Activated CD4-positive, alpha-beta memory T cell treated with anti-CD3 and anti-CD28 coated beads, Interleukin-2, amount 10 ng/mL, durations not matched to agents 7 days and 5 days (primary cell): ENCODE measurements at regions not wholly inside any gene's neighbourhood (a gene's known extent, or its start where the extent isn't known, plus 50 kb on each side); places are given as distances from the start of the nearest gene placed in this dataset.

Experiments
- CTCF ChIA-PET: fragments of 350-600 bp; sonication (Branson Sonifier 250); formaldehyde crosslinking; loops from one replicate; lab custom pipeline; 2021; ENCODE audit warnings: antibody characterized with exemption, inconsistent platforms; lab: Charles Lee
- POLR2A ChIA-PET: fragments of 350-600 bp; sonication (Branson Sonifier 250); formaldehyde crosslinking; loops from one replicate; lab custom pipeline; 2021; ENCODE audit warnings: antibody characterized with exemption; lab: Charles Lee
- DNase-seq: peaks from one replicate; pipeline ENCODE4 v3.0.0-alpha.2; 2020
- H3K27ac Mint-ChIP-seq: one replicate; pipeline ENCODE4 v1.8.0; 2021; ENCODE audit warnings: mild to moderate bottlenecking, mixed read lengths
- H3K27me3 Mint-ChIP-seq: one replicate; pipeline ENCODE4 v1.8.0; 2021; ENCODE audit warnings: mixed read lengths
- H3K36me3 Mint-ChIP-seq: one replicate; pipeline ENCODE4 v1.8.0; 2021; ENCODE audit warnings: low read depth, mixed read lengths
- H3K4me1 Mint-ChIP-seq: one replicate; pipeline ENCODE4 v1.8.0; 2021; ENCODE audit warnings: mixed read lengths
- H3K4me3 Mint-ChIP-seq: one replicate; pipeline ENCODE4 v1.8.0; 2021; ENCODE audit warnings: mild to moderate bottlenecking, mixed read lengths
- H3K9me3 Mint-ChIP-seq: one replicate; pipeline ENCODE4 v1.8.0; 2021; ENCODE audit warnings: mixed read lengths

- Mint-ChIP-seq H3K9me3 (no peaks in the 10 kb centered on the region), H3K4me1 (no peaks in the 10 kb centered on the region), H3K27ac (no peak overlapping the region), H3K27me3 (no peaks in the 10 kb centered on the region), H3K4me3 (no peak overlapping the region), H3K36me3 (no peaks in the 10 kb centered on the region)
- ChIA-PET POLR2A (no interaction called here), CTCF (no interaction called here)
- no peak for DNase-seq
Observed at GRCh38 chr21:16342932-16343331, 613.1 kb downstream of the USP25 start.

GRCh38 chr21:16343776-16344175, 614.0 kb downstream of the USP25 start:
- no peaks in the 10 kb centered on the region for H3K9me3 Mint-ChIP-seq
- H3K36me3 Mint-ChIP-seq, result no peaks in the 10 kb centered on the region
- no peaks in the 10 kb centered on the region for H3K4me1 Mint-ChIP-seq
- DNase-seq, result no peak
- no peak overlapping the region for H3K4me3 Mint-ChIP-seq
- no peak overlapping the region for H3K27ac Mint-ChIP-seq
- POLR2A ChIA-PET, result no interaction called here
- no peaks in the 10 kb centered on the region for H3K27me3 Mint-ChIP-seq
- CTCF ChIA-PET, result interaction anchor here (1.0 kb wide), 1 partner anchor 12 kb away, joined by 4 read pairs; no protein-coding TSS in a partner anchor

GRCh38 chr21:16345757-16346156, 616.0 kb downstream of the USP25 start:
- H3K36me3 Mint-ChIP-seq, result no peaks in the 10 kb centered on the region
- no peaks in the 10 kb centered on the region for H3K27me3 Mint-ChIP-seq
- CTCF ChIA-PET, result no interaction called here
- DNase-seq, result no peak
- POLR2A ChIA-PET, result no interaction called here
- no peak overlapping the region for H3K4me3 Mint-ChIP-seq
- no peaks in the 10 kb centered on the region for H3K9me3 Mint-ChIP-seq
- H3K27ac Mint-ChIP-seq, result no peak overlapping the region
- H3K4me1 Mint-ChIP-seq, result no peaks in the 10 kb centered on the region

- H3K9me3 Mint-ChIP-seq, result no peaks in the 10 kb centered on the region
- H3K27me3 Mint-ChIP-seq, result no peaks in the 10 kb centered on the region
- H3K4me1 Mint-ChIP-seq, result no peaks in the 10 kb centered on the region
- no peak overlapping the region for H3K27ac Mint-ChIP-seq
- H3K36me3 Mint-ChIP-seq, result no peaks in the 10 kb centered on the region
- CTCF ChIA-PET, result no interaction called here
- H3K4me3 Mint-ChIP-seq, result no peak overlapping the region
- POLR2A ChIA-PET, result no interaction called here
- no peak for DNase-seq
Observed at GRCh38 chr21:16347223-16347622, 617.4 kb downstream of the USP25 start.

- H3K27ac Mint-ChIP-seq, result no peak overlapping the region
- no peaks in the 10 kb centered on the region for H3K9me3 Mint-ChIP-seq
- CTCF ChIA-PET, result no interaction called here
- H3K36me3 Mint-ChIP-seq, result no peaks in the 10 kb centered on the region
- H3K27me3 Mint-ChIP-seq, result no peaks in the 10 kb centered on the region
- POLR2A ChIA-PET, result no interaction called here
- H3K4me3 Mint-ChIP-seq, result no peak overlapping the region
- H3K4me1 Mint-ChIP-seq, result no peaks in the 10 kb centered on the region
- no peak for DNase-seq
Observed at GRCh38 chr21:16353764-16354163, 624.0 kb downstream of the USP25 start.

GRCh38 chr21:16357994-16358393, 628.2 kb downstream of the USP25 start:
- H3K9me3 Mint-ChIP-seq, result peaks cover 5% of the 10 kb centered on the region
- CTCF ChIA-PET, result no interaction called here
- no peak overlapping the region for H3K27ac Mint-ChIP-seq
- H3K4me3 Mint-ChIP-seq, result no peak overlapping the region
- DNase-seq, result no peak
- H3K27me3 Mint-ChIP-seq, result no peaks in the 10 kb centered on the region
- POLR2A ChIA-PET, result no interaction called here
- no peaks in the 10 kb centered on the region for H3K36me3 Mint-ChIP-seq
- no peaks in the 10 kb centered on the region for H3K4me1 Mint-ChIP-seq

- no peaks in the 10 kb centered on the region for H3K27me3 Mint-ChIP-seq
- CTCF ChIA-PET, result no interaction called here
- H3K9me3 Mint-ChIP-seq, result peaks cover 5% of the 10 kb centered on the region
- no peaks in the 10 kb centered on the region for H3K4me1 Mint-ChIP-seq
- POLR2A ChIA-PET, result no interaction called here
- no peak overlapping the region for H3K27ac Mint-ChIP-seq
- no peak overlapping the region for H3K4me3 Mint-ChIP-seq
- no peak for DNase-seq
- H3K36me3 Mint-ChIP-seq, result no peaks in the 10 kb centered on the region
Observed at GRCh38 chr21:16358784-16359183, 629.0 kb downstream of the USP25 start.

GRCh38 chr21:16363100-16363499, 633.3 kb downstream of the USP25 start:
- no peaks in the 10 kb centered on the region for H3K4me1 Mint-ChIP-seq
- POLR2A ChIA-PET, result no interaction called here
- CTCF ChIA-PET, result no interaction called here

GRCh38 chr21:16363518-16363917, 633.7 kb downstream of the USP25 start:
- ChIA-PET CTCF (no interaction called here), POLR2A (no interaction called here)
- H3K27ac Mint-ChIP-seq, result no peak overlapping the region
- H3K4me1 Mint-ChIP-seq, result no peaks in the 10 kb centered on the region
- H3K27me3 Mint-ChIP-seq, result no peaks in the 10 kb centered on the region
- H3K4me3 Mint-ChIP-seq, result no peak overlapping the region
- no peaks in the 10 kb centered on the region for H3K36me3 Mint-ChIP-seq
- peaks cover 5% of the 10 kb centered on the region for H3K9me3 Mint-ChIP-seq
- DNase-seq, result no peak

More at GRCh38 chr21:16363100-16363499, 633.3 kb downstream of the USP25 start:
- Mint-ChIP-seq H3K27ac (no peak overlapping the region), H3K9me3 (peaks cover 5% of the 10 kb centered on the region), H3K4me3 (no peak overlapping the region), H3K27me3 (no peaks in the 10 kb centered on the region), H3K36me3 (no peaks in the 10 kb centered on the region)
- no peak for DNase-seq

GRCh38 chr21:16366207-16366606, 636.4 kb downstream of the USP25 start:
- H3K9me3 Mint-ChIP-seq, result no peaks in the 10 kb centered on the region
- H3K4me3 Mint-ChIP-seq, result no peak overlapping the region
- no peaks in the 10 kb centered on the region for H3K36me3 Mint-ChIP-seq
- POLR2A ChIA-PET, result no interaction called here
- CTCF ChIA-PET, result no interaction called here
- no peaks in the 10 kb centered on the region for H3K4me1 Mint-ChIP-seq
- no peak for DNase-seq
- H3K27me3 Mint-ChIP-seq, result no peaks in the 10 kb centered on the region
- no peak overlapping the region for H3K27ac Mint-ChIP-seq

GRCh38 chr21:16367079-16367478, 637.3 kb downstream of the USP25 start:
- no peak for DNase-seq
- Mint-ChIP-seq H3K27ac (no peak overlapping the region), H3K9me3 (no peaks in the 10 kb centered on the region), H3K4me3 (no peak overlapping the region), H3K36me3 (no peaks in the 10 kb centered on the region), H3K27me3 (no peaks in the 10 kb centered on the region), H3K4me1 (no peaks in the 10 kb centered on the region)
- ChIA-PET POLR2A (no interaction called here), CTCF (no interaction called here)

GRCh38 chr21:16370186-16370585, 640.4 kb downstream of the USP25 start:
- H3K27me3 Mint-ChIP-seq, result no peaks in the 10 kb centered on the region
- H3K4me3 Mint-ChIP-seq, result no peak overlapping the region
- H3K9me3 Mint-ChIP-seq, result no peaks in the 10 kb centered on the region
- ChIA-PET CTCF (no interaction called here), POLR2A (no interaction called here)
- H3K4me1 Mint-ChIP-seq, result no peaks in the 10 kb centered on the region
- H3K27ac Mint-ChIP-seq, result no peak overlapping the region
- no peaks in the 10 kb centered on the region for H3K36me3 Mint-ChIP-seq
- no peak for DNase-seq

- ChIA-PET POLR2A (no interaction called here), CTCF (no interaction called here)
- Mint-ChIP-seq H3K27ac (no peak overlapping the region), H3K27me3 (no peaks in the 10 kb centered on the region), H3K4me1 (no peaks in the 10 kb centered on the region), H3K9me3 (peaks cover 2% of the 10 kb centered on the region), H3K36me3 (no peaks in the 10 kb centered on the region), H3K4me3 (no peak overlapping the region)
- DNase-seq, result no peak
Observed at GRCh38 chr21:16372586-16372985, 642.8 kb downstream of the USP25 start.

- no peaks in the 10 kb centered on the region for H3K36me3 Mint-ChIP-seq
- H3K27me3 Mint-ChIP-seq, result no peaks in the 10 kb centered on the region
- H3K4me3 Mint-ChIP-seq, result no peak overlapping the region
- ChIA-PET POLR2A (no interaction called here), CTCF (no interaction called here)
- H3K9me3 Mint-ChIP-seq, result peaks cover 2% of the 10 kb centered on the region
- H3K27ac Mint-ChIP-seq, result no peak overlapping the region
- no peak for DNase-seq
- no peaks in the 10 kb centered on the region for H3K4me1 Mint-ChIP-seq
Observed at GRCh38 chr21:16376673-16377072, 646.9 kb downstream of the USP25 start.
